Neural progenitor cell (in vitro differentiated cells): ENCODE measurements at regions not wholly inside any gene's neighbourhood (a gene's known extent, or its start where the extent isn't known, plus 50 kb on each side); places are given as distances from the start of the nearest gene placed in this dataset.

Experiments
- EZH2 ChIP-seq: fragments of 200-600 bp; sonication (generic); IDR thresholded peaks from 2 replicates; pipeline ENCODE4 v1.6.1; 2017; ENCODE audit warnings: antibody characterized with exemption, mild to moderate bottlenecking, moderate library complexity
- EZH2phosphoT487 ChIP-seq: fragments of 200-600 bp; sonication (generic); IDR thresholded peaks from 2 replicates; pipeline ENCODE4 v1.6.1; 2017; ENCODE audit warnings: antibody characterized with exemption
- TF ChIP-seq, protein P1 (sequence below): fragments of 200-600 bp; sonication (generic); IDR thresholded peaks from 2 replicates; pipeline ENCODE4 v1.5.1; 2017; ENCODE audit warnings: antibody characterized with exemption, mild to moderate bottlenecking

DNA sequence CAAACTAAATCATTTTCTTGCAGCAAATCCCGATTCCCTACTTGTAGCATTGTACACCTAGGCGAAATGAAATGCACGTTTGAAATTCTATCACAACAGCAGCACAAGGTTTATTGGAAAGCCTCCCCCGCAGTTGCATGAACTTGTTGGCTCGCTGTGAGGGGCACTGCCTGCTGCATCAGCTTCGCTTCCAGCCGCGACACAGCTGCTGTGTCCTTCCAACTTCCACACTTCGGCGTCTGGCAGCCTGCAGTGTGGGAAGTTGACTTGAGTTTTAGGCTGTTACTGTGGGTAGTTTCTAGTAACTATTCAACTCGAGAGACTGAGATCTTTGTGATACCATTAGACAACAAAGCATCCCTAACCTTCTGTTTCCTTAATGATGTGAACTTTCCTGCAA is 315.8 kb upstream of the TPK1 start:
- TF ChIP-seq, protein P1, sequence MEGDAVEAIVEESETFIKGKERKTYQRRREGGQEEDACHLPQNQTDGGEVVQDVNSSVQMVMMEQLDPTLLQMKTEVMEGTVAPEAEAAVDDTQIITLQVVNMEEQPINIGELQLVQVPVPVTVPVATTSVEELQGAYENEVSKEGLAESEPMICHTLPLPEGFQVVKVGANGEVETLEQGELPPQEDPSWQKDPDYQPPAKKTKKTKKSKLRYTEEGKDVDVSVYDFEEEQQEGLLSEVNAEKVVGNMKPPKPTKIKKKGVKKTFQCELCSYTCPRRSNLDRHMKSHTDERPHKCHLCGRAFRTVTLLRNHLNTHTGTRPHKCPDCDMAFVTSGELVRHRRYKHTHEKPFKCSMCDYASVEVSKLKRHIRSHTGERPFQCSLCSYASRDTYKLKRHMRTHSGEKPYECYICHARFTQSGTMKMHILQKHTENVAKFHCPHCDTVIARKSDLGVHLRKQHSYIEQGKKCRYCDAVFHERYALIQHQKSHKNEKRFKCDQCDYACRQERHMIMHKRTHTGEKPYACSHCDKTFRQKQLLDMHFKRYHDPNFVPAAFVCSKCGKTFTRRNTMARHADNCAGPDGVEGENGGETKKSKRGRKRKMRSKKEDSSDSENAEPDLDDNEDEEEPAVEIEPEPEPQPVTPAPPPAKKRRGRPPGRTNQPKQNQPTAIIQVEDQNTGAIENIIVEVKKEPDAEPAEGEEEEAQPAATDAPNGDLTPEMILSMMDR, result no peak
- TF ChIP-seq EZH2 (no peak), EZH2phosphoT487 (no peak)
